Sigmoid colon (tissue), 3 donors: ENCODE measurements at regions not wholly inside any gene's neighbourhood (a gene's known extent, or its start where the extent isn't known, plus 50 kb on each side); places are given as distances from the start of the nearest gene placed in this dataset.

Experiments
- POLR2A ChIP-seq, 2 donors: fragments of 450-650 bp; IDR thresholded peaks; one replicate each; pipeline ENCODE4 v1.6.1; 2016; ENCODE audit warnings: antibody characterized with exemption in 2 of 2, mild to moderate bottlenecking in 2 of 2, moderate library complexity in 2 of 2
- TF ChIP-seq, protein P1 (sequence below), 4 experiments: fragments of 450-650 bp in 3 of 4; fragments of 200-600 bp in 1 of 4; IDR thresholded peaks; one replicate each; pipeline ENCODE4 v1.5.1; 2016 to 2019; ENCODE audit warnings: antibody characterized with exemption in 4 of 4, mild to moderate bottlenecking in 3 of 4, moderate library complexity in 2 of 4

GRCh38 chr21:18002393-18002792, 183.2 kb upstream of the C21orf91 start:
- TF ChIP-seq, protein P1, sequence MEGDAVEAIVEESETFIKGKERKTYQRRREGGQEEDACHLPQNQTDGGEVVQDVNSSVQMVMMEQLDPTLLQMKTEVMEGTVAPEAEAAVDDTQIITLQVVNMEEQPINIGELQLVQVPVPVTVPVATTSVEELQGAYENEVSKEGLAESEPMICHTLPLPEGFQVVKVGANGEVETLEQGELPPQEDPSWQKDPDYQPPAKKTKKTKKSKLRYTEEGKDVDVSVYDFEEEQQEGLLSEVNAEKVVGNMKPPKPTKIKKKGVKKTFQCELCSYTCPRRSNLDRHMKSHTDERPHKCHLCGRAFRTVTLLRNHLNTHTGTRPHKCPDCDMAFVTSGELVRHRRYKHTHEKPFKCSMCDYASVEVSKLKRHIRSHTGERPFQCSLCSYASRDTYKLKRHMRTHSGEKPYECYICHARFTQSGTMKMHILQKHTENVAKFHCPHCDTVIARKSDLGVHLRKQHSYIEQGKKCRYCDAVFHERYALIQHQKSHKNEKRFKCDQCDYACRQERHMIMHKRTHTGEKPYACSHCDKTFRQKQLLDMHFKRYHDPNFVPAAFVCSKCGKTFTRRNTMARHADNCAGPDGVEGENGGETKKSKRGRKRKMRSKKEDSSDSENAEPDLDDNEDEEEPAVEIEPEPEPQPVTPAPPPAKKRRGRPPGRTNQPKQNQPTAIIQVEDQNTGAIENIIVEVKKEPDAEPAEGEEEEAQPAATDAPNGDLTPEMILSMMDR (IDR thresholded peaks at IDR 0.05) = no peak
- TF ChIP-seq POLR2A (IDR thresholded peaks at IDR 0.05) = no peak
